GM23338 (cell line): ENCODE measurements at regions not wholly inside any gene's neighbourhood (a gene's known extent, or its start where the extent isn't known, plus 50 kb on each side); places are given as distances from the start of the nearest gene placed in this dataset.

Experiments used
- ATAC-seq: fragments of 200-7000 bp; cut with Tn5 transposase; 3 replicates; pipeline ENCODE4 v1.9.1; 2020
- DNase-seq: peaks from one replicate; pipeline ENCODE4 v3.0.0-alpha.2; 2015; ENCODE audit warnings: low spot score
- H2AFZ ChIP-seq: fragments of 200-600 bp; sonication (generic); 2 replicates; pipeline ENCODE4 v1.8.0; 2016; ENCODE audit warnings: antibody characterized with exemption, mild to moderate bottlenecking, moderate library complexity
- H3F3A ChIP-seq: fragments of 200-600 bp; sonication (generic); replicated peaks from 2 replicates; pipeline ENCODE4 v1.8.0; 2017; ENCODE audit warnings: antibody characterized with exemption, mixed run types, low read depth
- H3K27ac ChIP-seq: fragments of 200-600 bp; sonication (generic); 2 replicates; pipeline ENCODE4 v1.6.1; 2016; ENCODE audit warnings: low read depth
- H3K27me3 ChIP-seq: fragments of 200-600 bp; sonication (generic); 2 replicates; pipeline ENCODE4 v1.8.0; 2016; ENCODE audit warnings: mild to moderate bottlenecking, mixed run types, moderate library complexity; ENCODE audit not compliant: insufficient read depth
- H3K36me3 ChIP-seq: fragments of 200-600 bp; sonication (generic); 2 replicates; pipeline ENCODE4 v1.8.0; 2016; ENCODE audit warnings: mild to moderate bottlenecking; ENCODE audit not compliant: insufficient read depth
- H3K4me1 ChIP-seq: fragments of 200-600 bp; sonication (generic); 2 replicates; pipeline ENCODE4 v1.8.0; 2016; ENCODE audit warnings: mild to moderate bottlenecking, moderate library complexity; ENCODE audit not compliant: insufficient read depth
- H3K4me2 ChIP-seq: fragments of 200-600 bp; sonication (generic); 2 replicates; pipeline ENCODE4 v1.7.1; 2017; ENCODE audit warnings: mixed run types
- H3K4me3 ChIP-seq: fragments of 200-600 bp; sonication (generic); 2 replicates; pipeline ENCODE4 v1.6.1; 2016; ENCODE audit warnings: mixed run types
- H3K79me2 ChIP-seq: fragments of 200-600 bp; sonication (generic); replicated peaks from 2 replicates; pipeline ENCODE4 v1.8.0; 2017; ENCODE audit warnings: mild to moderate bottlenecking; ENCODE audit not compliant: insufficient read depth
- H3K9me2 ChIP-seq: fragments of 200-600 bp; sonication (generic); 2 replicates; pipeline ENCODE4 v1.8.0; 2017; ENCODE audit not compliant: insufficient read depth
- H4K20me1 ChIP-seq: fragments of 200-600 bp; sonication (generic); replicated peaks from 2 replicates; pipeline ENCODE4 v1.8.0; 2017; ENCODE audit warnings: mild to moderate bottlenecking; ENCODE audit not compliant: insufficient read depth
- H3K27ac Mint-ChIP-seq: 2 replicates; pipeline ENCODE4 v1.8.0; 2020; ENCODE audit warnings: inconsistent platforms, mild to moderate bottlenecking, moderate library complexity, mixed read lengths
- H3K27me3 Mint-ChIP-seq: 3 replicates; pipeline ENCODE4 v1.8.0; 2022; ENCODE audit warnings: low read depth, mild to moderate bottlenecking, moderate library complexity, mixed read lengths, inconsistent platforms; ENCODE audit not compliant: insufficient read depth, poor library complexity
- H3K36me3 Mint-ChIP-seq: 3 replicates; pipeline ENCODE4 v1.8.0; 2021; ENCODE audit warnings: low read depth, mild to moderate bottlenecking, inconsistent platforms, moderate library complexity, mixed read lengths
- H3K4me1 Mint-ChIP-seq: 3 replicates; pipeline ENCODE4 v1.8.0; 2020; ENCODE audit warnings: mild to moderate bottlenecking, inconsistent platforms, mixed read lengths
- H3K4me3 Mint-ChIP-seq: 3 replicates; pipeline ENCODE4 v1.8.0; 2021; ENCODE audit warnings: moderate library complexity, mild to moderate bottlenecking, inconsistent platforms, mixed read lengths
- H3K9me3 Mint-ChIP-seq: 3 replicates; pipeline ENCODE4 v1.8.0; 2020; ENCODE audit warnings: moderate library complexity, mild to moderate bottlenecking, inconsistent platforms, mixed read lengths
- CREB1 ChIP-seq: fragments of 250-450 bp; sonication (Bioruptor Pico); IDR thresholded peaks from 2 replicates; pipeline ENCODE4 v1.5.0; 2020; ENCODE audit warnings: low read depth, mild to moderate bottlenecking, moderate library complexity
- CTCF ChIP-seq, 2 experiments: fragments of 200-600 bp in 1 of 2; sonication (generic) in 1 of 2; conservative IDR thresholded peaks; 2 replicates each; pipeline versions ENCODE4 v1.5.1 to v1.6.1; 2016 to 2017; ENCODE audit warnings: antibody characterized with exemption in 2 of 2, low read depth in 2 of 2, mild to moderate bottlenecking in 2 of 2, moderate library complexity in 1 of 2
- EZH2phosphoT487 ChIP-seq: fragments of 200-600 bp; sonication (generic); IDR thresholded peaks from one replicate; pipeline ENCODE4 v1.8.1; 2018; ENCODE audit warnings: antibody characterized with exemption; ENCODE audit not compliant: unreplicated experiment
- JUNB ChIP-seq: IDR thresholded peaks from one replicate; pipeline ENCODE4 v1.6.1; 2016; ENCODE audit warnings: antibody characterized with exemption; ENCODE audit not compliant: unreplicated experiment
- POLR2AphosphoS5 ChIP-seq: IDR thresholded peaks from 2 replicates; pipeline ENCODE4 v1.6.1; 2016; ENCODE audit warnings: antibody characterized with exemption, low read depth
- STAT1 ChIP-seq: IDR thresholded peaks from one replicate; pipeline ENCODE4 v1.6.1; 2016; ENCODE audit warnings: antibody characterized with exemption; ENCODE audit not compliant: unreplicated experiment
- ZNF331 ChIP-seq: fragments of 250-450 bp; sonication (Bioruptor Pico); IDR thresholded peaks from 2 replicates; pipeline ENCODE4 v1.5.0; 2020; ENCODE audit warnings: low read depth, mild to moderate bottlenecking, moderate library complexity
- ZNF462 ChIP-seq: fragments of 250-450 bp; sonication (Bioruptor Pico); IDR thresholded peaks from 2 replicates; pipeline ENCODE4 v1.5.0; 2020; ENCODE audit warnings: mild to moderate bottlenecking, moderate library complexity

DNA sequence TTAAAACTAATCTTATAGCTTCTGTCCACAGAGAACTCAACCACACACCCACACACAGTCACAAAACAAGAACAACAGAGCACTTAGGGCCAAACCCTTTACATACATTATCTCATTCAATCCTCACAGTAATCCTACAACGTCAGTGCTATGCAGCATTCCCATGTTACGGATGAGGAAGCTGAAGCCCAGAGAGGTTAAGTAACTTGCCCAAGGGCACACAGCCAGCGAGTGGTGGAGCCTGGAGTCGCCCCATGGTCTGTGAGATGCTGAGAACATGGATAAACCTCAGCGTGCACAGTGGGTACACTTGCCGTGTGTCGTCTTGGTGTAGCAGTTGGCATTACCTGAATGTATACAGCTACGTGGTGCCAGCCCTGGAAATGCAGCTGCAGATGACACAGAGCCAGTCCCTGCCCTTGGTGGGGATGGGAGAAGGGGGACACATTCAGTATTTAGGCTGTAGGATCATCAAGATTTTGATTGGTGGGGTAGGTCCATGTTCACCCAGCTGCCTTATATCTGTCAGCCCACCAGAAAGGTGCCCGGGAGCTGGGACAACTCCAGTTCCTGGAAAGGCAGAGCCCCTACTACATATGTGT lies 177.0 kb downstream of the IRF8 start:
- H3K9me3 Mint-ChIP-seq, result no peaks in the 10 kb centered on the region
- no peaks in the 10 kb centered on the region for H4K20me1 ChIP-seq
- ATAC-seq, result no peak
- no peak overlapping the region for H3K27ac ChIP-seq
- H3K4me1 ChIP-seq, result no peaks in the 10 kb centered on the region
- H3K27me3 Mint-ChIP-seq, result peaks cover 14% of the 10 kb centered on the region
- peaks cover 22% of the 10 kb centered on the region for H3K4me1 Mint-ChIP-seq
- H3K27ac Mint-ChIP-seq, result no peak overlapping the region
- no peak overlapping the region for H2AFZ ChIP-seq
- no peak for TF ChIP-seq EZH2phosphoT487
- TF ChIP-seq CREB1 (CRISPR knock-in tag), result no peak
- no peak for TF ChIP-seq POLR2AphosphoS5
- no peak for TF ChIP-seq STAT1
- no peak for TF ChIP-seq ZNF462 (CRISPR knock-in tag)
- TF ChIP-seq ZNF331 (CRISPR knock-in tag), result no peak
- TF ChIP-seq CTCF (conservative IDR thresholded peaks at IDR 0.05; ENCODE audit: low read depth in 2 of 2), result no peak
- TF ChIP-seq JUNB, result no peak
- no peaks in the 10 kb centered on the region for H3F3A ChIP-seq
- no peaks in the 10 kb centered on the region for H3K36me3 Mint-ChIP-seq
- H3K36me3 ChIP-seq, result no peaks in the 10 kb centered on the region
- H3K4me3 ChIP-seq, result no peak overlapping the region
- H3K27me3 ChIP-seq, result no peaks in the 10 kb centered on the region
- no peaks in the 10 kb centered on the region for H3K79me2 ChIP-seq
- no peak overlapping the region for H3K4me2 ChIP-seq
- no peak overlapping the region for H3K4me3 Mint-ChIP-seq
- H3K9me2 ChIP-seq, result no peaks in the 10 kb centered on the region
- DNase-seq, result no peak
